ENCODE measurements at regions not wholly inside any gene's neighbourhood (a gene's known extent, or its start where the extent isn't known, plus 50 kb on each side); places are given as distances from the start of the nearest gene placed in this dataset.

- TF ChIP-seq CTCF (IDR thresholded peaks at IDR 0.05): no peak
- TF ChIP-seq EP300 (IDR thresholded peaks at IDR 0.05; ENCODE audit: borderline replicate concordance in 1 of 2, low read depth in 1 of 2, low read length in 1 of 2): no peak
- no peak for TF ChIP-seq ZBTB33 (IDR thresholded peaks at IDR 0.05; ENCODE audit: borderline replicate concordance, low read depth)
- TF ChIP-seq JUND (IDR thresholded peaks at IDR 0.05): no peak
- TF ChIP-seq POLR2AphosphoS5 (IDR thresholded peaks at IDR 0.05; ENCODE audit: low read depth, low read length): no peak
- no peak for TF ChIP-seq EZH2phosphoT487 (IDR thresholded peaks at IDR 0.05; ENCODE audit: borderline replicate concordance, low read depth)
- no peak for TF ChIP-seq RFX5 (IDR thresholded peaks at IDR 0.05; ENCODE audit: low read length)
- TF ChIP-seq NRF1 (IDR thresholded peaks at IDR 0.05; ENCODE audit: low read depth, low read length): no peak
- no peak for TF ChIP-seq YY1 (IDR thresholded peaks at IDR 0.05; ENCODE audit: low read depth)
Measured at GRCh38 chr3:132854856-132855535, 132.8 kb upstream of the NPHP3 start.
